ENCODE measurements at regions not wholly inside any gene's neighbourhood (a gene's known extent, or its start where the extent isn't known, plus 50 kb on each side); places are given as distances from the start of the nearest gene placed in this dataset.
"Not testable (repeated sequence)": the region's sequence is repeated elsewhere in the genome, so short reads cannot be mapped to it uniquely, and the experiment has no call there.

DNA sequence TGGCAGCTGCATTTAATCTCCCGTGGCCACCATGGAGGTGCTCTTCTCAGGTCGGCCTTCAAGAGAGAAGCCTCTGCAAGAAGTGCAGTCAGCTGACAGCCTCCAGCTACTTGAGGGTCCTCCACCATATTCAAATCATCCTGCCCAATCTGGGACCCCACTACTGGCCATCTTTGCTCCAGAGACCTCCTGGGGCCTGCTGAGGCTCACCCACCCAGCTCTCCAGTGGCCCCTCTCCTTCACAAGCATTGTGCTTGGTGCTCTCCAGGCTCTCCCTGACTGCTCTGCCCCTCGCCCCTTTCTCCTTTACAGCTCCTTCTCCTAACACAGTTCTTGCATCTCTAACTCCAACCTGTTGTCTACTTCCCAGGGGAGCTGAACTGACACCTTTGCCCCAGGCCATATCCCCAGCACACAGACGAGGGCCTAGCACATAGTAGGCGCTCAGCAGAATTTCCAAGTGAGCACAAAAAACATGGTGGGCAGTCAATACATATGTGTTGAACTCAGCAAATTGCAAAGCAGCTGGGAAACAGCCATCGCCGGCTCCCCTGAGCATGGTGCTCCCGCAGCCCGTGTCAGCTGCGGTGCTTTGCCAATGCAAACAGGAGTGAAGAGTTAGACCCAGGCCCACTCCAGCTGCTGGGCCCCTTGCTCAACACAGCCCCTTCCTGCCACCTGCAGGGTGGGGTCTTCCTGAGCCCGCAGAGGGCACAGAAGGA lies 102.2 kb downstream of the TNFRSF13B start:
- not testable (repeated sequence) for DNase-seq

- not testable (repeated sequence) for DNase-seq
Measured at GRCh38 chr17:16868616-16869015, 103.3 kb downstream of the TNFRSF13B start.

- not testable (repeated sequence) for DNase-seq
Measured at GRCh38 chr17:16867545-16867944, 104.4 kb downstream of the TNFRSF13B start.

GRCh38 chr17:16866841-16867240 lies 105.1 kb downstream of the TNFRSF13B start:
- not testable (repeated sequence) for DNase-seq

GRCh38 chr17:16866436-16866835 lies 105.5 kb downstream of the TNFRSF13B start:
- no peak for DNase-seq

DNA sequence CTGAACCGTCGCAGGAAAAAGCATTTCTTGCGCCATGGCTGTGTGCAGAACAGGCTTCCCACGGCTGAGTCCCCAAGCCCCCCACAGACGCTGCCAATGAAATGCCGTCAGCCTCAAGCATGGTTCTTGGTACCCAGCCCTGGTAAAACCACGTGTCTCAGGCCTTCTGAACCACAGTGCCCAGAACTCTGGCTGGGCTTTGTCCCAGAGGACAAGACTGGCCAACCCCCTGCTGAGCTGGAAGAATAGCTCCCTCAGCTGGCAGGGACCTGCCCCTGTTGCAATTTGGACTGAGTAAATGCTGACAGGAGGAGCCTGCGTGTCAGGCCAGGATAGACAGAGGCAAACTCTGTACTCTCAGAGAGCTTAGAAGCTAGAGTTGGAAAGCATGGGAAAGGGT lies 106.2 kb downstream of the TNFRSF13B start:
- not testable (repeated sequence) for DNase-seq

GRCh38 chr17:16865077-16865613 lies 106.8 kb downstream of the TNFRSF13B start:
- not testable (repeated sequence) for DNase-seq

DNA sequence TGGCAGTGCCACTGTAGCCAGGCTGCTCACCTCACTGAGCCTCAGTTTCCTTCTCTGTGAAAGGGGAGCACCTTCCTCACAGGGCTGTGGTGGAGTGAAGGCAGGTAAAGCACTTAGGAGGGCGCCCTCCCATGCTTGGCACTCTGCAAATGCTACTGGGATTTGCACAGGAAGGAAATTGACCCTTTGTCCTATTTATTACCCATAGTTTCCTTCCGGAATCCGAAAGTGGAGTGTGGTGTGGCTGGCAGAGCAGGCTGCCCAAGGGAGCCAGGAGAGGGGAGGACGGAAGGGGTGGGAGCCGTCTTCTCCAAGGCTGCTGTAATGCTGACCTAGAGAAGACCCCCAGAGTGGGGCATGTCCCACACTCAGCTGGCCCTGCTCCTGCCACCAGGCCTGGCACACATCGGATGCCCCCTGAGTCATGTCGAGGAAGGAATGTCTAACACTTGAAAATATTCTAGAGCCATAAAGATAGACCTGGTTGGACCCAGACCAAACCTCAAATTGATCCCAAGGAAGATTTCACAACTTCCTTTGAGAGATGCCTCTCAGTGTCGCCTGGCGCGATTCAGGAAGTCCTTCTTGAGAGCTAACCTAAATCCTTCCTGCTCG lies 107.3 kb downstream of the TNFRSF13B start:
- not testable (repeated sequence) for DNase-seq

DNA sequence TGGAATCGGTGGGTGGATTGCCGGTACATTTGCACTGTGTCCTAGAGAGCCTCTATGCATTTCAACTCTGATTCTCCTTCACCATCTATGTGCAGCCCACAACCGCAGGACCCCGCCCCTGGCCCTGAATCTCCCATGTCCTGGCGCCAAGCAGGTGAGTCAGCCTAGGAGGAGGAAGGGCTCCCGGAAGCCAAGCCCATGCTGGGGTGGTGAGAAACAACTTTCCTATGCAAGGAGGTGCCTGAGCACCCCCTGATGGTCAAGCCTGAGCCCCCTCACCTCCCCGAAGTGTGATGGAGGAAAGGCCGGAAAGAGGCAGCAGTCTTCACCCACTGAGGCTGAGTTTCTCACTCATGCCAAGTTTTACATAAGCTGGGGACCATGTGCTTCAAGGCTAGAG lies 110.8 kb downstream of the TNFRSF13B start:
- DNase-seq: not testable (repeated sequence)

DNA sequence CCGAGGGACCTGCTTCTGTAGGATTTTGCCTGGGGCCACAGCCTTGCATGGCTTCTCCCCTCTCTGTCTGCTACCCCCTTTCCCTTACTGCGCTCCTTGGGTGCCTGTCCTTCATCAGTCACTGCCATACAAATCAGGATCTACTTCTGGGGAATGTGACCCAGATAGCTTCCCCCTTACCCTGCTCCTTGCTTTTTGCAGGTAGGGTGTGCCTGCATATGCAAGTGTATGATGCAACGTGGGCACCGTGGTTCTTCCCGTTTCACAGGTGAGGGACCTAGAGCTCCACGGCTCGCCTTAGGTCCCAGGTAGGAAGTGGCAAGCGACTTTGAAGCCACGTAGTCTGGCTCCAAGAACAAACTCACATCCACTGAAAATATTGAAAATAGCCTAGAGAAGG lies 111.5 kb downstream of the TNFRSF13B start:
- DNase-seq: not testable (repeated sequence)

DNA sequence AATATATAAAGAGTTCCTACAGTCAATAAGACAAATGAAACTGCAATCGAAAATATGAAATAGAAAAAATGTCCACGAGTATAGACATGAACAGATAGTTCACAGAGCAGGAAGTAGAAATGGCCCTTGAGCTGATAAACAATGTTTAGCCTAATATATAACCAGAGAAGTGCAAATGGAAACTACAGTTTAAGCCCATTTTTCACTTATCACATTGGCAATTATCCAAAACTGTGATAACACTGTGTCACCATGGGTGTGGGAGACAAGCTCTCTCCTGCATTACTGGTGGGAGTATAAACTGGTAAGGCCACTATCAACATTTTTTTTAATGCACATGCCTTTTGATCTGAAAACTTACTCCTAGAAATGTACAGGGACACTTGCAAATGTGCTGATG lies 112.4 kb downstream of the TNFRSF13B start:
- not testable (repeated sequence) for DNase-seq

DNA sequence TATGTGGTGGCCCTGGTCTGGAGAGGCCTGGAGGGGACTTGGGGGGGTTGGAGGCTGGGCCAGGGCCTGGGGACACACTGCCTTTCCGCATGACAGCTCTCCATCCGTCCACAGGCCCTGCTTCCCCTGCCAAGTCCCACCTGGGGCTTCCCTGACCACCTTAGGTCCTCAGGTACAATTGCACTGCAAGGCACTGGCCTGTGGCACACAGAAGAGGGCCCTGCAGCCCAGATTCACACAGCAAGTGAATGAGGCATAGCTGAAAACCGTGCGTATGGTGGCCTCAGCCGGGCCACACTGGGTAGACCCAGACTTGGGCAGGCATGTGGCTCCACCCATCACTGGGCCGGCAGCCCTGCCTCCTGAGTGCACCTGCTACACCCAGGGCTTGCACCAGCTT lies 114.2 kb downstream of the TNFRSF13B start:
- not testable (repeated sequence) for DNase-seq

DNA sequence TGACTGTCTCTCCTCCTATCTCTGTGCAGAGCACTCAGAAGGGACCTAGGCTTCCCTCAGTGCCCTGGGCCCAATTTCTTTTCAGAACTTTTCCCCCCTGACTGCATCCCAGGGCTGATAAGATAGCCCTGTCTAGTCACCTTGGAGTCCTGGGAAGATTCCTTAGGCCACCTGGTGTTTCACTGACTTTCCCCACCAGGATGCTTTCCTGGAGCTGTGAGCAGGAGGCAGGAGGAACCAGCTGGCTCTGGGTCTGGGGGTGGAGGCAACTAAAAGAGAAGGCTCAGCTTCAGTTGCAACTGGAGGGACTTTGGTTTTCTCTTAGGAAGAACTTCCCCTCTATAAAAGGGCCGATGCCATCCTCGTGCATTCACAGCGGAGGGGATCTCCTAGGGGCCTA lies 115.1 kb downstream of the TNFRSF13B start:
- not testable (repeated sequence) for DNase-seq

- not testable (repeated sequence) for DNase-seq
Measured at GRCh38 chr17:16856171-16856570, 115.7 kb downstream of the TNFRSF13B start.

GRCh38 chr17:16854636-16855035 lies 117.3 kb downstream of the TNFRSF13B start:
- DNase-seq: not testable (repeated sequence)

GRCh38 chr17:16853661-16854320 lies 118.1 kb downstream of the TNFRSF13B start:
- no peak for DNase-seq

DNA sequence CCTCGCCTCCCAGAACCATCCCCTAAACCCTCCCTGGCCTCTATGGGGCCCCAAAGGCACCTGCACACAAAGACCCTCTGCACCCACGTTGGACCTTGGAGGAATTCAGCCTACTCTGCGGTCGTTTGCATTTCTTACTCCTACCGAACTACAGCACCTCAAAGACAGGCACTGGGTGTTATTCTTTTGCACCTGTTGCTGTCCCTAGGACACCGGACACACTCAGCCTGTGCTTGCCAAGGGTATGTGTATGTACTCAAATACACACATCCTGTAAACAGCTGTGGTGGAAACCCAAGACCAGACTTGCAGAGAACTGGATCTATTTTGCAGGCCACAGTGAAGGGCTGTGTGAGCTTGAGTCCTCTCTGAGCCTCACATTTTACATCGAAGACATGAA lies 122.1 kb downstream of the TNFRSF13B start:
- not testable (repeated sequence) for DNase-seq

DNA sequence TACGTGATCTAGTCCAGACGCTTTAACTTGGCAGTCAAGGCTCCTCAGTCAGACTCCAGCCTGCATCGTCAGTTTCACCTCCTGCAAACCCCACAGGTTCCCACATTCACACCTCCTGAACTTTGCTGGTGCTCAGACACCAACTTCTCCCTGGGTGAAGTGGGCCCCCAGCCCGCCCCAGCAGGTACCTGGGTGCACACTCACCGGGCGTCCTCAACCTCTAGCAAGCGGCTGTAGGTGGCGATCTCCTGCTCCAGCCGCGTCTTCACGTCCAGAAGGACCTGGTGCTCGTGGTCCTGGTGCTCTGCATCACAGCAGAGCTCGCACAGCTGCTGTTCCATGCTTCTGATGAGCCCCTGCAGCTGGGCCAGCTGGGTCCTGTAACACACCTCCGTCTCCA lies 122.9 kb downstream of the TNFRSF13B start:
- DNase-seq: not testable (repeated sequence)

DNA sequence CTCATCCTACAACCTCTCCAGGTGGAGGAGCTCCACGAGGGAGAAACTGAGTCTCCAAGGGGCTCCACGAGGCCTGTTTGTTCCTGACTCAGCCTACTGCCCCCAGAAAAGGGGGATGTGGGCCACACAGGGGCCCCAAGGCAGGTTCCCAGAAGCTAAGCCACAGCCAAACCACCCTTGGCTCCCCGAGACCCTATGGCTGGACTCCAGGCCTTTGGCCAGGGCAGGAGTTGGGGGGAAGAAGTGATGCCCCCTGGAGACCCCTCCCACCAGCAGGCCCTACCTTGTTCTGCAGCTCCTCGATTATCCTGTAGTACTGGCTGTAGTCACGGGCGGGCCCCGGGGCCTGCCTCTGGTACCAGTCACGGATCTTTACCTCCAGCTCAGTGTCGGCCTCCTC lies 126.8 kb downstream of the TNFRSF13B start:
- DNase-seq: not testable (repeated sequence)

DNA sequence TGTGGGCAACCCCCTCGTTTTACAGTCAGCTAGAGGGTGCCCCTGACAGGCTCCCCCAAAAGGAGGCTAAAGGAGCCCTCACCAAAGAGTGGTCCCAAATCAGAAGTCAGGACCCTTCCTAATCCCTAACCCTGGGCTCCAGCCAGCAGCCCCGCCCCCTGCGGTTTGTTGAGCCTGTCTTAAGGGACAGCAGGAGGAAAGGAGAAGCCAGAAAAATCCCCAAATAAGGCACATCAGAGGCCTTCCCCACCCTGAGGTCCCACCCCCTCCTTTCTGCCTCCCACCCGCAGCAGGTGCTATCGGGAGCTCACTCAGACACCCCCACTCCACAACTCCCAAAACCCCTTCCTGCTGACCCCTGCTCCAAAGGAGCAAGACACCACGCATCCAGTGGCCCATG lies 127.2 kb downstream of the TNFRSF13B start:
- DNase-seq: not testable (repeated sequence)

GRCh38 chr17:16843511-16843910 lies 128.4 kb downstream of the TNFRSF13B start:
- DNase-seq: not testable (repeated sequence)

- DNase-seq: not testable (repeated sequence)
Measured at GRCh38 chr17:16842346-16842745, 129.6 kb downstream of the TNFRSF13B start.

GRCh38 chr17:16841896-16842295 lies 130.0 kb downstream of the TNFRSF13B start:
- DNase-seq: not testable (repeated sequence)

All from activated T-cell treated with anti-CD3 and anti-CD28 coated beads, Interleukin-2, amount 50 U/mL, for 1 hour (primary cell).